ENCODE measurements at regions not wholly inside any gene's neighbourhood (a gene's known extent, or its start where the extent isn't known, plus 50 kb on each side); places are given as distances from the start of the nearest gene placed in this dataset.

DNA sequence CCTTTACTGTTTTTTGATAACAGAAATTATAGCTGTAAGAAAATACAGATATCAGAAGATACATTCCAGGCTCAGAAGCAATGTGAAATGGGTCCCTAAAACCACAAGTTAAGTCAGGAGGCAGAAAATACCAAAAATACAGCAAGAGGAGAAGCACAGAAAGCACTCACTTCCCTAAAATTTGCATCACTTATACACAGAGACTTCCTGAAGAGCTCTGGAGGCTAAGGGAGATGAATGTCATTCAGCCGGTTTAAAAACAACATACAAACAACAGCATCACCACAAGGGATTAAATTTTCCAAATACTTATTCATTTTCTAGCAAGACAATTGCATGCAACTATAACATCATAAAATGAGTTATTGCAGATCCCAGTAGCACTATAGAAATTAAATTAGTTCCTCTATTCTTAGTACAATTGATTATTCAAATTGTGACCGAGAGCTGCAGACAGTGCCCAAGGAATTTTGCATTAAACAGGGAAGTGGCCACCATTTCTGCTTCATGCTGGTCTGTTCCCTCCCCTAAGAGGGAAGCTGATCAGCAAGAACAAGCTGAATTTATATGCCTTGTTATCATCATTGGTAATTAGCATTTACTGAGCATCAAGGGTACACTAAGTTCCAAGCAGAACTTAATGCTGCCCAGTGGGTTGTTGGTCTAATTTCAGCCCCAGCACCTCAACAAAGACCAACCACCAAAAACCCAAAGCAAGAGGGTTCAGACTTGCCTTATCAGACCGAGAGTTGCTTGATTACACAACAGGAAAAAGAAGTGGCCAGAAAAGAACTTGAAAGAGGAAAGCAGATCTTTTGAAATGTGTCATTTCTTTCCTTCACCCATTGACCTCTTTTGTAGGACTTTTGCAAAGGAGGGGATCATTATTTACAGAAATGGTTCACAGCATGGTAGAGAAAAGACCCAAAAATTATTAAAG, 140.7 kb downstream of the KCTD12 start:
- H3K27me3 ChIP-seq (ENCODE audit: control insufficient read depth, insufficient read depth, low read length): no peaks in the 10 kb centered on the region
- no peak for DNase-seq (ENCODE audit: low read depth, low spot score)
- in situ Hi-C loops (cut with HindIII; ENCODE audit: low pct_unique_long_range_greater_than_20kb, low sequenced_read_pairs) (no loop called here), intact Hi-C loops (cut with micrococcal nuclease; ENCODE audit: unreplicated experiment) (no loop called here)
- CTCF ChIA-PET: no interaction called here
- H3K9me3 ChIP-seq (ENCODE audit: control insufficient read depth, insufficient read depth, low read depth, low read length): no peaks in the 10 kb centered on the region
- no peak for TF ChIP-seq CTCF (IDR thresholded peaks at IDR 0.05)
- no peak for TF ChIP-seq SIN3A (IDR thresholded peaks at IDR 0.05; ENCODE audit: borderline replicate concordance, insufficient read depth, low read depth, low read length)
- no peak for TF ChIP-seq POLR2AphosphoS5 (IDR thresholded peaks at IDR 0.05; ENCODE audit: low read depth, low read length)
- TF ChIP-seq TCF7L2 (IDR thresholded peaks at IDR 0.05; ENCODE audit: low read depth, low read length): no peak
- no peak for TF ChIP-seq REST (IDR thresholded peaks at IDR 0.05; ENCODE audit: insufficient read depth in 1 of 2, low read depth in 2 of 2, low read length in 1 of 2)
- H3K27ac ChIP-seq (ENCODE audit: low read length): no peak overlapping the region
- BruUV-seq (replicated peaks): no TSS peak
- POLR2A ChIA-PET: no interaction called here
- no peak for ATAC-seq
- no peaks in the 10 kb centered on the region for H3K36me3 ChIP-seq (ENCODE audit: control insufficient read depth, insufficient read depth, low read length)
- no peak overlapping the region for H3K4me3 ChIP-seq (ENCODE audit: low read depth in 2 of 2, low read length in 2 of 2)
- no peaks in the 10 kb centered on the region for H3K4me1 ChIP-seq (ENCODE audit: control insufficient read depth, insufficient read depth, low read length)

- POLR2A ChIA-PET: no interaction called here
- no peaks in the 10 kb centered on the region for H3K36me3 ChIP-seq (ENCODE audit: control insufficient read depth, insufficient read depth, low read length)
- DNase-seq (ENCODE audit: low read depth, low spot score): no peak
- TF ChIP-seq SIN3A (IDR thresholded peaks at IDR 0.05; ENCODE audit: borderline replicate concordance, insufficient read depth, low read depth, low read length): no peak
- no peak for TF ChIP-seq REST (IDR thresholded peaks at IDR 0.05; ENCODE audit: insufficient read depth in 1 of 2, low read depth in 2 of 2, low read length in 1 of 2)
- TF ChIP-seq TCF7L2 (IDR thresholded peaks at IDR 0.05; ENCODE audit: low read depth, low read length): no peak
- TF ChIP-seq POLR2AphosphoS5 (IDR thresholded peaks at IDR 0.05; ENCODE audit: low read depth, low read length): no peak
- TF ChIP-seq CTCF (IDR thresholded peaks at IDR 0.05): no peak
- intact Hi-C loops (cut with micrococcal nuclease; ENCODE audit: unreplicated experiment) (no loop called here), in situ Hi-C loops (cut with HindIII; ENCODE audit: low pct_unique_long_range_greater_than_20kb, low sequenced_read_pairs) (no loop called here)
- no peaks in the 10 kb centered on the region for H3K27me3 ChIP-seq (ENCODE audit: control insufficient read depth, insufficient read depth, low read length)
- CTCF ChIA-PET: no interaction called here
- no TSS peak for BruUV-seq (replicated peaks)
- no peaks in the 10 kb centered on the region for H3K9me3 ChIP-seq (ENCODE audit: control insufficient read depth, insufficient read depth, low read depth, low read length)
- no peaks in the 10 kb centered on the region for H3K4me1 ChIP-seq (ENCODE audit: control insufficient read depth, insufficient read depth, low read length)
- H3K27ac ChIP-seq (ENCODE audit: low read length): no peak overlapping the region
- ATAC-seq: no peak
- no peak overlapping the region for H3K4me3 ChIP-seq (ENCODE audit: low read depth in 2 of 2, low read length in 2 of 2)
Measured at GRCh38 chr13:76741624-76742023, 144.6 kb downstream of the KCTD12 start.

Measured in Panc1 (cell line).